ENCODE measurements at regions not wholly inside any gene's neighbourhood (a gene's known extent, or its start where the extent isn't known, plus 50 kb on each side); places are given as distances from the start of the nearest gene placed in this dataset.

DNA sequence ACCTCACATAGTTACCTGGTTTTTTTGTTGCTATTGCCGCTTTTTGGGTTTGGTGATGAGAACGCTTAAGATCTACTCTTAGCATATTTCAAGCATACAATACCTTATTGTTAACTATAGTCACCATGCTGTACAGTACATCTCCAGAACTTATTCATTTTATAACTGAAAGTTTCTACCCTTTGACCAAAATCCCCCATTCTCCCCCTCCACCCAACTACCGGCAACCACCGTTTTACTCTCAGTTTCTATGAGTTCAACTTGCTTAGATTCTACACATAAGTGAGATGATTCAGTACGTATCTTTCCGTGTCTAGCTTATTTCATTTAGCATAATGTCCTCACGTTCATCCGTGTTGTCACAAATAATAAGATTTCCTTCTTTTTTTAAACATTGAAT lies 86.7 kb upstream of the IL6 start:
- DNase-seq (peak; percentile 43), ATAC-seq (ENCODE audit: low read depth) (peak; percentile 66)
- H3K4me2 ChIP-seq (replicated peaks; ENCODE audit: low read depth, low read length, poor library complexity, severe bottlenecking): no peak overlapping the region
- Mint-ChIP-seq H3K27me3 (no peaks in the 10 kb centered on the region), H3K27ac (peak overlapping the region; percentile 1), H3K4me1 (peaks cover 16% of the 10 kb centered on the region), H3K9me3 (ENCODE audit: insufficient read depth) (peaks cover 15% of the 10 kb centered on the region), H3K4me3 (peak overlapping the region; percentile 72)
- H3K79me2 ChIP-seq (ENCODE audit: control insufficient read depth, insufficient read depth, low read length): no peaks in the 10 kb centered on the region
- no peaks in the 10 kb centered on the region for H3K27me3 ChIP-seq (replicated peaks in 1 of 4; ENCODE audit: control extremely low read depth in 1 of 4, control insufficient read depth in 3 of 4, insufficient read depth in 4 of 4, low read length in 3 of 4)
- TF ChIP-seq EZH2 (IDR thresholded peaks at IDR 0.05; ENCODE audit: borderline replicate concordance, insufficient read depth, low read depth, low read length, poor library complexity, severe bottlenecking): no peak
- TF ChIP-seq CTCF (IDR thresholded peaks at IDR 0.05): no peak
- H3K4me3 ChIP-seq (ENCODE audit: control extremely low read depth in 1 of 5, extremely low read depth in 1 of 5, insufficient read depth in 1 of 5, low read depth in 2 of 5, low read length in 4 of 5): peak overlapping the region in 1 of 5 experiments; percentile 4
- no peak overlapping the region for H3K27ac ChIP-seq (ENCODE audit: low read length in 2 of 2)
- no peak overlapping the region for H3K9ac ChIP-seq (ENCODE audit: low read length)
- no peaks in the 10 kb centered on the region for H4K20me1 ChIP-seq (ENCODE audit: control insufficient read depth, insufficient read depth, low read length, poor library complexity, severe bottlenecking)
- no peaks in the 10 kb centered on the region for H3K4me1 ChIP-seq (ENCODE audit: control insufficient read depth in 2 of 2, insufficient read depth in 2 of 2, low read length in 2 of 2)
- WGBS (ENCODE audit: insufficient coverage): 69% methylated on average over 4 of the region's 8 CpGs
- intact Hi-C loops (cut with micrococcal nuclease): no loop called here
- H2AFZ ChIP-seq (ENCODE audit: insufficient read depth, low read depth, low read length, poor library complexity, severe bottlenecking): no peak overlapping the region
- H3K36me3 ChIP-seq (replicated peaks in 1 of 2; ENCODE audit: control extremely low read depth in 1 of 2, control insufficient read depth in 1 of 2, extremely low read depth in 1 of 2, insufficient read depth in 2 of 2, low read length in 1 of 2): no peaks in the 10 kb centered on the region
- ChIA-PET POLR2A (no interaction called here), CTCF (interaction anchor here (0.9 to 2.3 kb wide), 3 partner anchors 15 to 86 kb away, joined by 3 to 13 read pairs (median 3); partner anchors contain the start of gene IL6)
- peaks cover 2 to 31% (median 15%) of the 10 kb centered on the region in 3 donors for H3K9me3 ChIP-seq (ENCODE audit: control extremely low read depth in 1 of 3, control insufficient read depth in 2 of 3, insufficient read depth in 1 of 3, low read length in 2 of 3)

GRCh38 chr7:22639396-22639795 lies 87.6 kb upstream of the IL6 start:
- DNase-seq: no peak
- H3K36me3 ChIP-seq (replicated peaks in 1 of 2; ENCODE audit: control extremely low read depth in 1 of 2, control insufficient read depth in 1 of 2, extremely low read depth in 1 of 2, insufficient read depth in 2 of 2, low read length in 1 of 2): no peaks in the 10 kb centered on the region
- no peak overlapping the region for H3K27ac ChIP-seq (ENCODE audit: low read length in 2 of 2)
- ChIA-PET POLR2A (no interaction called here), CTCF (interaction anchor here (0.7 to 2.3 kb wide), 6 partner anchors 9 to 103 kb away, joined by 3 to 13 read pairs (median 3); partner anchors contain the start of gene IL6)
- no peaks in the 10 kb centered on the region for H3K79me2 ChIP-seq (ENCODE audit: control insufficient read depth, insufficient read depth, low read length)
- H3K9me3 ChIP-seq (ENCODE audit: control extremely low read depth in 1 of 3, control insufficient read depth in 2 of 3, insufficient read depth in 1 of 3, low read length in 2 of 3): peaks cover 2 to 25% (median 11%) of the 10 kb centered on the region in 3 donors
- no peak overlapping the region for H3K4me3 ChIP-seq (ENCODE audit: control extremely low read depth in 1 of 5, extremely low read depth in 1 of 5, insufficient read depth in 1 of 5, low read depth in 2 of 5, low read length in 4 of 5)
- intact Hi-C loops (cut with micrococcal nuclease): no loop called here
- no peak overlapping the region for H3K4me3 Mint-ChIP-seq
- no peak for ATAC-seq (ENCODE audit: low read depth)
- peaks cover 15% of the 10 kb centered on the region for H3K9me3 Mint-ChIP-seq (ENCODE audit: insufficient read depth)
- no peak overlapping the region for H3K27ac Mint-ChIP-seq
- no peaks in the 10 kb centered on the region for H3K4me1 ChIP-seq (ENCODE audit: control insufficient read depth in 2 of 2, insufficient read depth in 2 of 2, low read length in 2 of 2)
- TF ChIP-seq CTCF (IDR thresholded peaks at IDR 0.05) (no peak), EZH2 (IDR thresholded peaks at IDR 0.05; ENCODE audit: borderline replicate concordance, insufficient read depth, low read depth, low read length, poor library complexity, severe bottlenecking) (no peak)
- H3K4me1 Mint-ChIP-seq: peaks cover 19% of the 10 kb centered on the region
- H3K4me2 ChIP-seq (replicated peaks; ENCODE audit: low read depth, low read length, poor library complexity, severe bottlenecking): no peak overlapping the region
- H3K27me3 Mint-ChIP-seq: no peaks in the 10 kb centered on the region
- H2AFZ ChIP-seq (ENCODE audit: insufficient read depth, low read depth, low read length, poor library complexity, severe bottlenecking): no peak overlapping the region
- 100% methylated on average over 3 of the region's 4 CpGs for WGBS (ENCODE audit: insufficient coverage)
- no peaks in the 10 kb centered on the region for H3K27me3 ChIP-seq (replicated peaks in 1 of 4; ENCODE audit: control extremely low read depth in 1 of 4, control insufficient read depth in 3 of 4, insufficient read depth in 4 of 4, low read length in 3 of 4)
- H4K20me1 ChIP-seq (ENCODE audit: control insufficient read depth, insufficient read depth, low read length, poor library complexity, severe bottlenecking): no peaks in the 10 kb centered on the region
- H3K9ac ChIP-seq (ENCODE audit: low read length): no peak overlapping the region

Measured in B cell (primary cell).